ENCODE measurements at regions not wholly inside any gene's neighbourhood (a gene's known extent, or its start where the extent isn't known, plus 50 kb on each side); places are given as distances from the start of the nearest gene placed in this dataset.
"Not testable (repeated sequence)": the region's sequence is repeated elsewhere in the genome, so short reads cannot be mapped to it uniquely, and the experiment has no call there.

DNA sequence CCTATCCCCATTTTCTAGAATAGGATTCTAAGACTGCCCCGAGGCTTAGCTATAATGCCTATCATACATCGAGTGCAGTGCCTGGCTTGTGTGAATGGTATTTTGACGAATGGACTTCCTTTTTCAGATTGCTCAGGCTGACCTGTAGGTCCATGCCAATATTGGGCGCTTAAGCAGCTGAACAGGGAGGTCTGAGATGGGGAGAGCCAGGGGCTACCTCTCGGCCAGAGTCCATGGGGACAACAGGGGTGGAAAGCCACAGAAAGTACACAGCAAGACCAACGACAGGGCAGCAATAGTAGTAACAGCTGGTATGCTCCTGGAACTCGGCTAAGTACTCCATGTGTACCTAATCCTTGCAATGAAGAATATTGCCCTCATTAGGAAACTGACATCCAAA lies 91.7 kb upstream of the WSCD1 start:
- Histone ChIP-seq H3K27ac (no peak overlapping the region), H3K4me1 (no peaks in the 10 kb centered on the region), H3K36me3 (no peaks in the 10 kb centered on the region), H3K27me3 (no peaks in the 10 kb centered on the region), H3K4me3 (no peak overlapping the region), H3K9me3 (peaks cover 0 to 2% (median 0%) of the 10 kb centered on the region in 4 donors)
- TF ChIP-seq, protein P1, sequence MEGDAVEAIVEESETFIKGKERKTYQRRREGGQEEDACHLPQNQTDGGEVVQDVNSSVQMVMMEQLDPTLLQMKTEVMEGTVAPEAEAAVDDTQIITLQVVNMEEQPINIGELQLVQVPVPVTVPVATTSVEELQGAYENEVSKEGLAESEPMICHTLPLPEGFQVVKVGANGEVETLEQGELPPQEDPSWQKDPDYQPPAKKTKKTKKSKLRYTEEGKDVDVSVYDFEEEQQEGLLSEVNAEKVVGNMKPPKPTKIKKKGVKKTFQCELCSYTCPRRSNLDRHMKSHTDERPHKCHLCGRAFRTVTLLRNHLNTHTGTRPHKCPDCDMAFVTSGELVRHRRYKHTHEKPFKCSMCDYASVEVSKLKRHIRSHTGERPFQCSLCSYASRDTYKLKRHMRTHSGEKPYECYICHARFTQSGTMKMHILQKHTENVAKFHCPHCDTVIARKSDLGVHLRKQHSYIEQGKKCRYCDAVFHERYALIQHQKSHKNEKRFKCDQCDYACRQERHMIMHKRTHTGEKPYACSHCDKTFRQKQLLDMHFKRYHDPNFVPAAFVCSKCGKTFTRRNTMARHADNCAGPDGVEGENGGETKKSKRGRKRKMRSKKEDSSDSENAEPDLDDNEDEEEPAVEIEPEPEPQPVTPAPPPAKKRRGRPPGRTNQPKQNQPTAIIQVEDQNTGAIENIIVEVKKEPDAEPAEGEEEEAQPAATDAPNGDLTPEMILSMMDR (IDR thresholded peaks at IDR 0.05) = no peak
- no peak for TF ChIP-seq POLR2A (IDR thresholded peaks at IDR 0.05)
- DNase-seq = no peak

DNA sequence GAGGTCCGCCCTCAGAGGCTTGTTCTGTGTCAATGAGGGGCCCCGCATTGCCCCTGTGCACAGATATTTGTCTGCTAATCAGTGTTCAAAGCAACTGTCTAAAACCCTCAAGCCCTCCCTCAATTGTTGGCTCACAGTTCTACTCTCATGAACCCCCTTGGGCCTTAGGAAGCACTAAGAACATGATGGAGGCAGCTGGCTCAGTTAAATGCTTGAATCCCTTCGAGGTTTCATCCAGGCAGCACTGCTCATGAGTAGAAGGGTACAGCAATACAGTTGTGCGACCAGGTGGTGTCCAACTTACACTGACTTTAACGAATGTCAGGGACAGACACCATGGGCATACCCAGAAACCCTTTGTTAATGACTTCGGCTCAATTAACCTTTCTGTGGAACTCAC lies 89.2 kb upstream of the WSCD1 start:
- TF ChIP-seq POLR2A (IDR thresholded peaks at IDR 0.05) = no peak
- TF ChIP-seq, protein P1 (IDR thresholded peaks at IDR 0.05) = no peak
- Histone ChIP-seq H3K27ac (no peak overlapping the region), H3K9me3 (no peaks in the 10 kb centered on the region), H3K36me3 (no peaks in the 10 kb centered on the region), H3K27me3 (no peaks in the 10 kb centered on the region), H3K4me1 (no peaks in the 10 kb centered on the region), H3K4me3 (no peak overlapping the region)
- DNase-seq = no peak

DNA sequence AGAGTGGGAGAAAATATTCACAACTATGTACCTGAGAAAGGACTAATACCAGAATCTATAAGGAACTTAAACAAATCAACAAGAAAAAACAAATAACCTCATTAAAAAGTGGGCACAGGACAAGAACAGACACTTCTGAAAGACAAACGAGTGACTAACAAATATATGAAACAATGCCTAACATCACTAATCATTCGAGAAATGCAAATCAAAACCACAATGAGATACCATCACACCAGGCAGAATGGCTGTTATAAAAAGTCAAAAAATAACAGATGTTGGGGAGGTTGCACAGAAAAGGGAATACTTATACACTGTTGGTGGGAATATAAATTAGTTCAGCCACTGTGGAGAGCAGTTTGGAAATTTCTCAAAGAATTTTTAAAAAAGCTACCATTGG lies 83.5 kb upstream of the WSCD1 start:
- H3K4me1 ChIP-seq = no peaks in the 10 kb centered on the region
- no peaks in the 10 kb centered on the region for H3K9me3 ChIP-seq
- no peak overlapping the region for H3K4me3 ChIP-seq
- DNase-seq = no peak
- H3K27me3 ChIP-seq = no peaks in the 10 kb centered on the region
- no peak overlapping the region for H3K27ac ChIP-seq
- H3K36me3 ChIP-seq = no peaks in the 10 kb centered on the region
- TF ChIP-seq POLR2A (IDR thresholded peaks at IDR 0.05) = no peak
- TF ChIP-seq, protein P1 (IDR thresholded peaks at IDR 0.05) = no peak

DNA sequence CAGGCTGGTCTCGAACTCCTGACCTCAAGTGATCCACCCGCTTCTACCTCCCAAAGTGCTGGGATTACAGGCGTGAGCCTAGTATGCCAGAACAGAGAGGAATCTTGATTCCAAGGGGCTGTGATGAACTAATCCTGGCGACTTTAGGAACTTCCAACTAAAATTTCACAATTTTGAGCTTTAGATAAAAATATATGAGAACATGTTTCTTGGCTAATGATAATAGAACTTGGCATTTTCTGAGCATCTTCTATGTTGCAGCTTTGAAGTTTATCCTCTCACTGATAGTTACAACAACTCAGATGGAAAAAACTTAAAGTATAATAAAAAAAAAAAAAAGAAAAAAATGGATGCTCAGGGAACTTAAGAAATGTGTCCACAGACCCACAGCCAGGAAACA lies 69.8 kb upstream of the WSCD1 start:
- DNase-seq = no peak
- Histone ChIP-seq H3K4me1 (no peaks in the 10 kb centered on the region), H3K36me3 (no peaks in the 10 kb centered on the region), H3K9me3 (no peaks in the 10 kb centered on the region), H3K27me3 (no peaks in the 10 kb centered on the region), H3K27ac (no peak overlapping the region), H3K4me3 (no peak overlapping the region)
- TF ChIP-seq POLR2A (IDR thresholded peaks at IDR 0.05) = no peak
- TF ChIP-seq, protein P1 (IDR thresholded peaks at IDR 0.05) = no peak

DNA sequence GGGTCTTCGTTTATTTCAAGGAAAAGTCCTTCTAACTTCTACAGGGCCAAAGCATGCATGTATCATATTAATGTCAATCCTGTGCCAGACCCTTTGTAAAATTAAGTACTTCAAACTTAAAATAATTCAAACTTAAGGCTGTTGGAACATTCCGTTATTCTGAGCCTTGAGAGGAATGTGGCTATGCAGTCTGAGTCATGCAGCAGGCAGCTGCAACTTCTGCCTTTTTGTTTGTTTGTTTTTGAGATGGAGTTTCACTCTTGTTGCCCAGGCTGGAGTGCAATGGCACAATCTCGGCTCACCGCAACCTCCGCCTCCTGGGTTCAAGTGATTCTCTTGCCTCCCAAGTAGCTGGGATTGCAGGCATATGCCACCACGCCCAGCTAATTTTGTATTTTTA lies 67.0 kb upstream of the WSCD1 start:
- not testable (repeated sequence) for H3K4me3 ChIP-seq, DNase-seq, H3K4me1 ChIP-seq, H3K9me3 ChIP-seq, H3K27ac ChIP-seq, H3K27me3 ChIP-seq, H3K36me3 ChIP-seq

DNA sequence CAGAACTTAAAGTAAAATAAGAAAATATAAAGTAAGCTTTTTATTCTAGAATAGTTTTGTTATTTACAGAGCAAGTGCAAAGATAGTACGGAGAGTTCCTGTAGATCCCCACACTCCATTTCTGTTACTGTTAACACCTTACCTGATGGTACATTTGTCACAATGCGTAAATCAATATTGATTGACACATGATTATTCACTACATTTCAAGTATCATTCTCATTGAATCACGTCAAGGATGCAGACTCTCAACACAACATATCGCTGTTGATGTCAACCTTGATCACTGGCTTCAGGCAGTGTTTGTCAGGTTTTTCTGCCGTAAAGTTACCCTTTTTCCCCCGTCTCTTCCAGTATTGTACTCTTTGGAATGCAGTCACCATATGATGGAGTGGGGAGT lies 64.2 kb upstream of the WSCD1 start:
- H3K27ac ChIP-seq = no peak overlapping the region
- no peak for TF ChIP-seq POLR2A (IDR thresholded peaks at IDR 0.05)
- TF ChIP-seq, protein P1 (IDR thresholded peaks at IDR 0.05) = no peak
- no peaks in the 10 kb centered on the region for H3K36me3 ChIP-seq
- H3K4me1 ChIP-seq = no peaks in the 10 kb centered on the region
- H3K9me3 ChIP-seq = no peaks in the 10 kb centered on the region
- no peak overlapping the region for H3K4me3 ChIP-seq
- DNase-seq = no peak
- H3K27me3 ChIP-seq = no peaks in the 10 kb centered on the region

All from Peyer's patch (tissue), 4 donors.